ENCODE measurements at regions not wholly inside any gene's neighbourhood (a gene's known extent, or its start where the extent isn't known, plus 50 kb on each side); places are given as distances from the start of the nearest gene placed in this dataset.

DNA sequence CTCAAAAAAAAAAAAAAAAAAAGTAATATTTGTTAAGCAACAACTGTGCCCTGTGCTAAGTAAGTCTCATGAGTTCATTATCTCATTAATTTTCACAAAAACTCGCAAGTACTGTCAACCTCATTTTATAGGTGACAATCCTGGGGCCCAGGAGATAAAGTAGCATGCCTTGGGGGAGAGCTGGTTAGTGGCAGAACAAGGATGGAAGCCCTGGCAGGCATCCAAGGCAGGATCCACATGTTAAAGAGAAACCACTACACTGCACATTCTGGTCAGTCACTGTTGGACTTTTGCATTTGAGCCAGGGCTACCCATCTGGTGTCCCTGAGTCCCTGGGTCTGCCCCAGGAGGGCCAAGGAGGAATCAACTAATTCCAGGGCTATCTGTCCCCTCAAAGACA lies 54.6 kb downstream of the ZFP36L2 start:
- in situ Hi-C loops (cut with MboI; ENCODE audit: low sequenced_read_pairs): no loop called here

DNA sequence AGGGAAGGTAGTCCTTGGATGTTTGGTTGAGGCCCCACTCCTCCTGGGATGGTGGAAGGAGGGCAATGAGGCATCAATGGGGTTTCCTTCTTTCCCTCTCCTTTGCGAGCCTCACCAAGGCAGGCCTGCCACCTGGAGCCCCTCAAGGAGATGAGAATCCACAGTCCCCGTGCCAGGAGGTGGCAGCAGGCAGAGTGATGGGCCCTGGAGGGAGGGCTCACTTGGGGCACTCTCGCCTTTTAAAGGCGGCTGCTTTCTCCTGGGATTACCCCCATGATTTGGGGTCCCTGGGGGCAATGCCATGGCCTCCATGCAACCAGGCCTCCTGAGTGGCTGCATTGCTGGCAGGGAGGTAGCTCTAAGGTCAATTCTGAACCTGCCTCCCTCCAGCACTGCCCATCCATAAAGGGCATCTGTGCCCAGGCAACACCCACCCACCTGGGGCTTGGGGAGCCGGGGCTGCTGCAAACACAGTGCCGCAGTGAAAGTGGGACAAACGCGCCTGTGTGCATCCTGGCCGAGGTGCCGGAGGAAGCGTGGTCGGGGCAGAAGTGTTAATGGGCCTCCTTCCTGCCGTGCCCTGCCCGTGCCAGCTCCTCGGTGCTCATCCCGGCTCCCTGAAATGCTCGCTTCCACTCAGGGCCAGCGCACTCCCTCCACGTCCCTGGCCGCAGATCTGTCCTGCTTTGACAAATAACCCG lies 55.9 kb downstream of the ZFP36L2 start:
- in situ Hi-C loops (cut with MboI; ENCODE audit: low sequenced_read_pairs): no loop called here

- in situ Hi-C loops (cut with MboI; ENCODE audit: low sequenced_read_pairs): no loop called here
Observed at GRCh38 chr2:43169987-43170386, 56.4 kb downstream of the ZFP36L2 start.

GRCh38 chr2:43169099-43169945 lies 57.1 kb downstream of the ZFP36L2 start:
- in situ Hi-C loops (cut with MboI; ENCODE audit: low sequenced_read_pairs): no loop called here

- in situ Hi-C loops (cut with MboI; ENCODE audit: low sequenced_read_pairs): no loop called here
Observed at GRCh38 chr2:43168016-43168369, 58.4 kb downstream of the ZFP36L2 start.

DNA sequence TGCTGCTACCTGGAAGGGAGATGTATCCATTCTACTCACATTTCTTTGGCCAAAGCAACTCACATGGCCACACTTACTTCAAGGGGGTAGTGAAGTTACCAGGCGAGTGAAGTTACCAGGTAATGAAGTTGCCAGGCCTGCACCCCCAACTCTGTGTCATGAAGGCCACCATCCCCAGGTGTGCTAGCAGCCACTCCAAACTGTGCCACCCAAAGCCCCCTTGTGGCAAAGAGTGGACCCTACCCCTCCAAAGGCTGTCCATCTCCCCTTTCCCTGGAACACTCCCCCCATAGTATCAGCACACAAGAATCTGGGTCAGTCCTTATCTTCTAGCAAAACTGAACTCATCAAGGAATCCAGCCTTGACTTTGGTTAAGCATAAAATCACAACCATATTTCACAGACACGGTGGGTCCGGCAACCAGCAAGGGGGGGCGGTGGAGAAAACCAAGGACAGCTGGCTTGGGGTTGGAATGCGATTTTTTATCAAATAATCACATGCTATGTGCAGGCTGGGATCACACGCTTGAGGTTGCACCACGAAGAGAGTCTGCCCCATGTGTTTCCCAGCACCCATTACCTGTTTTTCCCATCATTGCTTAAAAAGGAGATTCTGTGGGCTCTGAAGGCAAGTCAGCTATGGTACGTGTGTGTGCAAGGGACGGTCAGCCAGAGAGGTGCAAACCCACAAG lies 60.9 kb downstream of the ZFP36L2 start:
- in situ Hi-C loops (cut with MboI; ENCODE audit: low sequenced_read_pairs): no loop called here

DNA sequence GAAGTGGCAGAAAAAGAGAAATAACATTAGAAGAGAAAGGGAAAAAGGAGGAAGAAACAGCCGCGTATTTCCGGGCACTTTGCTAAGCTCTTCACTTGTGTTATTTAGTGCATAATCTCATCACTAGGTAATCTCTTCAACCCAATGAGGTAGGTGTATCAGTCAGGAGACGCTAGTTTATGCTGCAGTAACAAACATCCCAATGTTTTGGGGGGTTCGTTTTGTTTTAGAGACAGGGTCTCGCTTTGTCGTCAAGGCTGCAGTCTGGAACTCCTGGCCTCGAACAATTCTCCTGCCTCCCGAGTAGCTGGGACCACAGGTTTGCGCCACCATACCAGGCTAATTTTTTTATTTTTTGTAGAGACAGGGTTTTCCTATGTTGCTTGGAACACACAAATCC lies 61.7 kb downstream of the ZFP36L2 start:
- in situ Hi-C loops (cut with MboI; ENCODE audit: low sequenced_read_pairs): no loop called here

DNA sequence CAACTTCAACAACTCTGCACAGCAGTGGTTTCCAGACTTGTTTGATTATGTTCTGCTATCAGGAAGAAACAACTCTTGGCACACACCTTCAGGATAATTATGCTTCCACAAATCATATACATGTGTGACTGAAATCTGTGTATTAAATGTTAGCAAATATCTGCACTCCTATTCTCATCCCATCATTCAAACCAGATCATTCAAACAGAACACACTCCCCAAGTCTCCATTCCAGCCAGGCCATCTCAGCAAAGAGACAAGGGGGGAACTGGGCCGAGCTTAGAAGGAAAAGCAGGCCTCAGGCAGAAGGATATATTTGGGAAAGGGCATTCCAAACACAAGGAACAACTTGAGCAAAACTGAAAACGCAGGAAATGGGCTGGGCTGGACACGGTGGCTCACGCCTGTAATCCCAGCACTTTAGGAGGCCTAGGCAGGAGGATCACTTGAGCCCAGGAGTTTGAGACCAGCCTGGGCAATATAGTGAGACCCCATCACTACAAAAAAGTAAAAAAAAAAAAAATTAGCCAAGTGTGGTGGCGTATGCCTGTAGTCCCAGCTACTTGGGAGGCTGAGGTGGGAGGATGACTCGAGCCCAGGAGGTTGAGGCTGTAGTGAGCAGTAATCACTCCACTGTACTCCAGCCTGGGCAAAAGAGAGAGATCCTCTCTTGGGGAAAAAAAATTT lies 62.7 kb downstream of the ZFP36L2 start:
- in situ Hi-C loops (cut with MboI; ENCODE audit: low sequenced_read_pairs): no loop called here

DNA sequence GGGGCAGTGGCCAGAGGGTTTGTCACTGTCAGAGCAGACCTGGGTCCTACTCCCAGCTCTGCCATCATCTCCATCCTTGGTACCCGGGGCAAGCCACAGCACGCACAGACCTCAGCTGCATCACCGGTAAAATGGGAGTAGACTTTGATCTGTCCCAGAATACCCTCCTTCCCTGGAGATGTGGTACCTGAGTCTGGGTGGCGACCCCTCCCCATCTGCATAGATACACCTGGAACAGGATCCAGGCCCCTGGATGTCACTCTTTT lies 64.0 kb downstream of the ZFP36L2 start:
- in situ Hi-C loops (cut with MboI; ENCODE audit: low sequenced_read_pairs): no loop called here

GRCh38 chr2:43161650-43162510 lies 64.5 kb downstream of the ZFP36L2 start:
- in situ Hi-C loops (cut with MboI; ENCODE audit: low sequenced_read_pairs): no loop called here

DNA sequence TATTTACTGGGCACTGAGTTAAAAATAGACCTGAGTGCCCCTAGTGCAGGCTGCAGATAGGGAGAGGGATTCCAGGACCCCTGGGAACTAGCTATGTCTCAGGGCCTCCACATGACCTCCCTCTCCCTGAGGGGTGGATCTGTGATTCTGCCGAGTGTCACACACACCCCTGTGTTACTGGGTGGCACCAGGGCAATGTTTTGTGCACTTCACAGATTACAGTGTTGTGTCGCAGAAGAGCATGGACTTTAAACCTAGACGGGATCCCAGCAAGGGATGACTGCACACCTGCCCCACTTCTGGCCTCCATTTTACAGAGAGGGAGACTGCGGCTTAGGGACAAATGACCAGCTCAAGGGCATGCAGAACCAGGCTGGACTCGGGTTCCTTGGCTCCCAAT lies 65.6 kb downstream of the ZFP36L2 start:
- in situ Hi-C loops (cut with MboI; ENCODE audit: low sequenced_read_pairs): no loop called here

GRCh38 chr2:43159797-43160196 lies 66.6 kb downstream of the ZFP36L2 start:
- in situ Hi-C loops (cut with MboI; ENCODE audit: low sequenced_read_pairs): no loop called here

DNA sequence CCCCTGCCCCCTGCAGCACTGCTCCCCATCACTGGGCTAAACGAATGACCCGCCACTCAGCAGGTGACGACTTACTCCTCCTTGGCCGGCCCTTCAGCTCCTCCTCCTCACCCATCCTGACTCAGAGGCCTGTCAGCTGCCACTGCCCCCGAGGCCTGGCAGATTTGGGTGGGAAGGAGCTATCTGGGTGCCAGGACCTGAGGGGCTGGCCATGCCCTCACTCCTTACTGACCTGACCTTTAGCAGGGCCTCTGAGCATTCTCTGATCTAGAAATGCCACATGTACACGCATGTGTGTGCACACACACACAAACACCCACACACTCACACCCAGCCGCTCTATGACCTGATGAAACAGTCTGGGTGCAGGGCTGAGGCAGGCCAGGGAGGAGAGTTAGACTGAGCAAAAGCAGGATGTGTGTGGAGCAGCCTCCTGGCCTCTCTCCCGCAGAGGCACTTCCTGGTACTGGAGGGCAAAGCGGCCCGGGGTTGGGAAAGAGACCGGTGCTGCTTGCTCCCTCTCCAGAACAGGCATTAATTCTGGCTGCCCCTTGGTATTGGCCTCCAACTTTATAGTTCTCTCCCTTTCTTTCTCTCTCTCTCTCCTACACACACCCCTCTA lies 68.0 kb downstream of the ZFP36L2 start:
- in situ Hi-C loops (cut with MboI; ENCODE audit: low sequenced_read_pairs): no loop called here

GRCh38 chr2:43157506-43158246 lies 68.7 kb downstream of the ZFP36L2 start:
- in situ Hi-C loops (cut with MboI; ENCODE audit: low sequenced_read_pairs): no loop called here

GRCh38 chr2:43155851-43156411 lies 70.5 kb downstream of the ZFP36L2 start:
- in situ Hi-C loops (cut with MboI; ENCODE audit: low sequenced_read_pairs): no loop called here

DNA sequence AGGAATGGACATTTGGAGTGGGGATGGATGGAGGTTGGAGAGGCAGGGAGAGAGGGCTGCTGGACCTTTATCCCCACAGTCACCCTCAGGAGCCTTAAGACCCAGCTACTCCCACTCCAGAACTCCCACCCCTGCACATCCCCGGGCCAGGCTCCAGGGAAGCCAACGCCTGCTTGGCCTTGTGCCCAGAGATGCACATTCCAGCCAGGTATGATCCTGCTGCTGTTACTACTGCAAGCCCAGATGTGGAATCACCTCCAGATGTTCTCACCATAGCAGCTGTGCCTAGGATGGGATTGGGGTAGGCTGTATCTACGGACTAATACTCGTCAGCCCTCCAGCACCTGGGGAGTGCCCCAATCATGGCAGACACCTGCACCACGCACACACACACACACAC lies 71.7 kb downstream of the ZFP36L2 start:
- in situ Hi-C loops (cut with MboI; ENCODE audit: low sequenced_read_pairs): no loop called here

GRCh38 chr2:43152741-43153647 lies 73.4 kb downstream of the ZFP36L2 start:
- in situ Hi-C loops (cut with MboI; ENCODE audit: low sequenced_read_pairs): no loop called here

- in situ Hi-C loops (cut with MboI; ENCODE audit: low sequenced_read_pairs): no loop called here
Observed at GRCh38 chr2:43152186-43152585, 74.2 kb downstream of the ZFP36L2 start.
